Aorta (tissue), 5 donors: ENCODE measurements at regions not wholly inside any gene's neighbourhood (a gene's known extent, or its start where the extent isn't known, plus 50 kb on each side); places are given as distances from the start of the nearest gene placed in this dataset.

Experiments
- ATAC-seq: fragments of 200-7000 bp; cut with Tn5 transposase; one replicate; pipeline ENCODE4 v1.9.1; 2022; ENCODE audit warnings: moderate library complexity; ENCODE audit not compliant: low FRiP score
- DNase-seq, 2 donors: peaks; one replicate each; pipeline ENCODE4 v3.0.0-alpha.2; 2020
- H3K27ac ChIP-seq, 2 donors: one replicate each; pipeline ENCODE4 v1.5.1; 2013; ENCODE audit warnings: low read length in 2 of 2, mild to moderate bottlenecking in 2 of 2, moderate library complexity in 2 of 2, control low read depth in 1 of 2, inconsistent platforms in 1 of 2, low read depth in 1 of 2
- H3K27me3 ChIP-seq, 2 donors: one replicate each; pipeline ENCODE4 v1.6.1; 2013; ENCODE audit warnings: control low read depth in 1 of 2, low read length in 1 of 2, mild to moderate bottlenecking in 1 of 2, moderate library complexity in 1 of 2; ENCODE audit not compliant: insufficient read depth in 2 of 2, control insufficient read depth in 1 of 2
- H3K36me3 ChIP-seq, 2 donors: one replicate each; pipeline ENCODE4 v1.6.1; 2013; ENCODE audit warnings: control low read depth in 1 of 2, low read length in 1 of 2, mild to moderate bottlenecking in 1 of 2; ENCODE audit not compliant: insufficient read depth in 2 of 2, control insufficient read depth in 1 of 2
- H3K4me1 ChIP-seq, 2 donors: one replicate each; pipeline ENCODE4 v1.6.1; 2013; ENCODE audit warnings: low read length in 2 of 2, control low read depth in 1 of 2, mild to moderate bottlenecking in 1 of 2, moderate library complexity in 1 of 2; ENCODE audit not compliant: insufficient read depth in 2 of 2, control insufficient read depth in 1 of 2
- H3K4me3 ChIP-seq, 2 donors: one replicate each; pipeline ENCODE4 v1.5.1; 2013; ENCODE audit warnings: low read length in 2 of 2, control low read depth in 1 of 2, mild to moderate bottlenecking in 1 of 2
- H3K9me3 ChIP-seq: one replicate; pipeline ENCODE4 v1.6.1; 2013; ENCODE audit warnings: mild to moderate bottlenecking, low read length; ENCODE audit not compliant: control insufficient read depth
- WGBS, 2 donors: extraction: QIAGEN DNeasy Blood & Tissue Kit; methylation state at CpG; one replicate each; pipeline ENCODE4 v1.1.7; 2013; 5-methylcytosine and 5-hydroxymethylcytosine counted together
- intact Hi-C, 2 donors: fragments of 100-400 bp; cut with DNase I; formaldehyde crosslinking; loops; one replicate each; pipeline versions ENCODE4 v1.14.2 to v1.15.0; 2022
- donor health status: healthy with polysubstance abuse.
- donor health status: Bipolar disorder and iron deficiency.
- donor health status: DM: no; HTN: no; CAD: no.
- donor health status: DM: no; HTN: no; CAD: no.
- donor health status: DM: yes; HTN: yes; CAD: no.

GRCh38 chr3:74564560-74564959 lies 49.9 kb downstream of the CNTN3 start:
- DNase-seq (no peak), ATAC-seq (no peak)
- Histone ChIP-seq H3K27me3 (no peaks in the 10 kb centered on the region), H3K4me1 (peaks cover 0 to 8% of the 10 kb centered on the region in 2 donors), H3K27ac (peak overlapping the region in 1 of 2 donors; percentile 76), H3K4me3 (no peak overlapping the region), H3K36me3 (no peaks in the 10 kb centered on the region), H3K9me3 (no peaks in the 10 kb centered on the region)
- WGBS, 2 donors = 31 to 65% methylated on average over 3 of the region's 3 CpGs
- intact Hi-C loops = loop anchor here in 1 of 2 donors (5.0 kb wide), 1 partner anchor 97 kb away; no protein-coding TSS in a partner anchor

DNA sequence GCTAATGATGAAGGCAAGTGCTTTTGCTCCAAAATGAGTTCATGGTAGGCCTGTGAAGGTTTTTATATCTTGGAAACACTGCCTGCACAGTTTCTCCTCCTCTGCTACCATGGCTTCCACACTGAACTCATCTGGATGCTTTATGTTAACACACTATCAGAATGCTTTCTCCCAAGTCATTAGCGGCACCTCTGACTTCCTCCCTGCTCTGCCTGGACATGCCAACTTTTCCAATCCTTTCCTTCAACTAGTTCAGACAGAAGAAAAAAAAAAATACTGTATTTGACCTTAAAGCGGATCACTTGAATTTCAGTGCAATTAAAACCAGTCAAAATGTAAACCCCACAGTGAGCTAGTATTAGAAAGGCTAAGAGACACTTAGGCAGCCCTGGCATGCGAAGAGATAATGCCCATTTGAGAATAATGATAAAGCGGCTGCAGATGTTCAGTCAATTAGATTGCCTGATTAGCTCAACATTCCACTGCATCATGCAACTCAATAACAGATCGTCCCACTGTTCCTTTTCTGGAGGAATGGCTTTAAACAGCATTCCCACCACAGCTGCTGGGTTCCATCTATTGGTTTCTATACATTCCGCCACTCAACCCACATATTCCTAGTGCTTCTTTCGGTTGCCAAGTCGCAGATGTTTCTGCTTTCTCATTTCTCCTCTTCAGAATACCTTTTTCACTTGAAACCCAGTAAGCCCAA lies 51.7 kb downstream of the CNTN3 start:
- peaks cover 0 to 7% of the 10 kb centered on the region in 2 donors for H3K4me1 ChIP-seq
- no peaks in the 10 kb centered on the region for H3K9me3 ChIP-seq
- no peaks in the 10 kb centered on the region for H3K36me3 ChIP-seq
- DNase-seq = no peak
- no peak for ATAC-seq
- intact Hi-C loops = loop anchor here in 1 of 2 donors (5.0 kb wide), 1 partner anchor 95 kb away; no protein-coding TSS in a partner anchor
- H3K27ac ChIP-seq = no peak overlapping the region
- WGBS, 2 donors = 87 to 90% methylated on average over 8 of the region's 8 CpGs
- H3K27me3 ChIP-seq = no peaks in the 10 kb centered on the region
- no peak overlapping the region for H3K4me3 ChIP-seq

DNA sequence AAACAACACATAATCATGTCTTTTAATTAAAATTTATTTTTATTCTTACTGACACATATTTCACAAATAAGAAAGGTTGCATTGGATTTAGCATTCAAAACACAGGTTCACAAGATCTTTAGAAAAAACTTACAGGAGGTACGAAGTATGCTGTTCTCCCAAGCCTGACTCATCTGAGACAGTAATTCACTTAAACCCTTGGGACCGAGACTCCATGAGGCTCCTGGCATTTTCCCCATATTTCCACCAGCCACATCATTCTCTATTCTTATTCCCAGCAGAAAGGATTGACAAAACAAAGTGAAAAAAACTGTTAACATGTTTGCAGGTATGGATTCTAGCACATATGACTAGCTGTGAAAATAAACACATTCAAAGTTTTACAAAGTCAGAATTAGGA lies 52.6 kb downstream of the CNTN3 start:
- Histone ChIP-seq H3K9me3 (no peaks in the 10 kb centered on the region), H3K4me1 (peaks cover 0 to 5% of the 10 kb centered on the region in 2 donors), H3K27me3 (no peaks in the 10 kb centered on the region), H3K4me3 (no peak overlapping the region), H3K36me3 (no peaks in the 10 kb centered on the region), H3K27ac (no peak overlapping the region)
- DNase-seq = no peak
- intact Hi-C loops = loop anchor here in 1 of 2 donors (5.0 kb wide), 1 partner anchor 95 kb away; no protein-coding TSS in a partner anchor
- ATAC-seq = no peak
- 13 to 24% methylated on average over 2 of the region's 2 CpGs for WGBS, 2 donors

DNA sequence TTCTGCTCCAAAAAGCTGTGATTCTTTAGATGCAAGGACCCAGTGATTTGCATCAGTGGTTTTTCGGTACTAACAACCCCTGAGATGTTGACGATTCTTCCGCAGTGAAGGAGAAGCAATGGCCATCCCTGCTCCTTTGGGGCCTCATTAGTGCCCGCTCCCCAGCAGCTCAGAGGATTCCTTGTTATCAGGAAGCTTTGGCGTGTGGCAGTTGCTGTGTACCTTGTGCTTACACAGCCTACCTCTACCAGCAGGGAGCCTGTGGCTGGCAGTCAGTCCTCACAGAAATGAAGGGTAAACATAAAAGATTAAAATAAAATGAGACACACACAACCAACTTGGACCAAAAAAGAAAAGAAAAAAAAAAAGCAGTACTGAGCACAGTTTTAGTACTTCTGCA lies 55.2 kb downstream of the CNTN3 start:
- H3K27me3 ChIP-seq = no peaks in the 10 kb centered on the region
- no peak for DNase-seq
- intact Hi-C loops = no loop called here
- H3K9me3 ChIP-seq = no peaks in the 10 kb centered on the region
- no peaks in the 10 kb centered on the region for H3K36me3 ChIP-seq
- 77 to 81% methylated on average over 5 of the region's 5 CpGs for WGBS, 2 donors
- no peak overlapping the region for H3K27ac ChIP-seq
- ATAC-seq = no peak
- no peaks in the 10 kb centered on the region for H3K4me1 ChIP-seq
- H3K4me3 ChIP-seq = no peak overlapping the region

DNA sequence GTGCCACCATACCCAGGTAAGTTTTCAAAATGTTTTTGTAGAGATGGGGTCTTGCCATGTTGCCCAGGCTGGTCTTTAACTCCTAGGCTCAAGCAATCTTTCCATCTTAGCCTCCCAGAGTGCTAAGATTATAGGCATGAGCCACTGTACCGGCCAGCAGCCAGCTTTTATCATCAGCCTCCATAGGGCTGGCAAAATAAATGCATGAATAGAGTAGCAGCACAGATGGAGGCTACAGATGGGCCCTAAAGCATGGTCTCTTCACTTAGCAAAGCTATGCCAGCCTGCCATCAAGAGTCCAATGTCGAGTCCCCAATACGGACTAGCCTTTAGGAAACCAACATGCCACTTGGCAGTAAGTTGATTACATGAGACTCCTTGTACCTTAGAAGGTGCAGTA lies 63.8 kb downstream of the CNTN3 start:
- Histone ChIP-seq H3K27ac (no peak overlapping the region), H3K4me3 (no peak overlapping the region), H3K36me3 (no peaks in the 10 kb centered on the region), H3K27me3 (no peaks in the 10 kb centered on the region), H3K4me1 (no peaks in the 10 kb centered on the region), H3K9me3 (no peaks in the 10 kb centered on the region)
- no peak for ATAC-seq
- DNase-seq = no peak
- WGBS, 2 donors = 91 to 95% methylated on average over 3 of the region's 3 CpGs
- intact Hi-C loops = no loop called here

- Histone ChIP-seq H3K4me1 (no peaks in the 10 kb centered on the region), H3K36me3 (no peaks in the 10 kb centered on the region), H3K4me3 (no peak overlapping the region), H3K27me3 (no peaks in the 10 kb centered on the region), H3K9me3 (no peaks in the 10 kb centered on the region), H3K27ac (no peak overlapping the region)
- DNase-seq (no peak), ATAC-seq (no peak)
- intact Hi-C loops = no loop called here
- WGBS, 2 donors = 59 to 78% methylated on average over 4 of the region's 4 CpGs
Observed at GRCh38 chr3:74546426-74546825, 68.0 kb downstream of the CNTN3 start.

- DNase-seq (no peak), ATAC-seq (no peak)
- Histone ChIP-seq H3K27ac (no peak overlapping the region), H3K27me3 (no peaks in the 10 kb centered on the region), H3K4me3 (no peak overlapping the region), H3K4me1 (peaks cover 4 to 13% of the 10 kb centered on the region in 2 donors), H3K36me3 (no peaks in the 10 kb centered on the region), H3K9me3 (no peaks in the 10 kb centered on the region)
- WGBS, 2 donors = 97 to 98% methylated on average over 2 of the region's 2 CpGs
- intact Hi-C loops = no loop called here
Observed at GRCh38 chr3:74542441-74542840, 72.0 kb downstream of the CNTN3 start.

GRCh38 chr3:74539876-74540275 lies 74.6 kb downstream of the CNTN3 start:
- ATAC-seq = no peak
- Histone ChIP-seq H3K27ac (no peak overlapping the region), H3K4me3 (no peak overlapping the region), H3K27me3 (no peaks in the 10 kb centered on the region), H3K4me1 (peaks cover 9 to 14% of the 10 kb centered on the region in 2 donors), H3K9me3 (no peaks in the 10 kb centered on the region), H3K36me3 (no peaks in the 10 kb centered on the region)
- intact Hi-C loops = loop anchor here in 1 of 2 donors (10.0 kb wide), 1 partner anchor 75 kb away; the partner anchor contains the start of gene CNTN3
- no peak for DNase-seq
- 60 to 63% methylated on average over 3 of the region's 3 CpGs for WGBS, 2 donors

GRCh38 chr3:74538669-74539068 lies 75.8 kb downstream of the CNTN3 start:
- no peaks in the 10 kb centered on the region for H3K9me3 ChIP-seq
- no peaks in the 10 kb centered on the region for H3K36me3 ChIP-seq
- no peak overlapping the region for H3K4me3 ChIP-seq
- WGBS, 2 donors = 13 to 16% methylated on average over 1 of the region's 1 CpG
- intact Hi-C loops = loop anchor here in 1 of 2 donors (10.0 kb wide), 1 partner anchor 76 kb away; the partner anchor contains the start of gene CNTN3
- peaks cover 9 to 14% of the 10 kb centered on the region in 2 donors for H3K4me1 ChIP-seq
- ATAC-seq (no peak), DNase-seq (no peak)
- no peaks in the 10 kb centered on the region for H3K27me3 ChIP-seq
- H3K27ac ChIP-seq = no peak overlapping the region
